GM12892 (cell line): ENCODE measurements at regions not wholly inside any gene's neighbourhood (a gene's known extent, or its start where the extent isn't known, plus 50 kb on each side); places are given as distances from the start of the nearest gene placed in this dataset.

Experiments
- POLR2A ChIP-seq: IDR thresholded peaks from 2 replicates; pipeline ENCODE4 v1.6.1; 2011; ENCODE audit warnings: low read depth, low read length, control low read depth
- TAF1 ChIP-seq: IDR thresholded peaks from 2 replicates; pipeline ENCODE4 v1.6.1; 2011; ENCODE audit warnings: low read depth, mild to moderate bottlenecking, control low read depth, low read length, borderline replicate concordance

GRCh38 chr21:19999369-20000272 lies 998.6 kb upstream of the NCAM2 start:
- no peak for TF ChIP-seq TAF1
- TF ChIP-seq POLR2A, result no peak
